HepG2 (cell line): ENCODE measurements at regions not wholly inside any gene's neighbourhood (a gene's known extent, or its start where the extent isn't known, plus 50 kb on each side); places are given as distances from the start of the nearest gene placed in this dataset.

Source experiments
- ATAC-seq: fragments of 200-7000 bp; cut with Tn5 transposase; 3 replicates; pipeline ENCODE4 v1.9.1; 2020; ENCODE audit warnings: mild to moderate bottlenecking, moderate library complexity
- BruUV-seq: library from RNA; stranded (reverse); fragments of 400-500 nt; replicated peaks from 2 replicates; lab custom pipeline; 2021; lab: Mats Ljungman, UMichigan
- CTCF ChIA-PET: fragments of 300-600 bp; formaldehyde crosslinking; extraction: SDS; loops from one replicate; lab custom pipeline; 2021; ENCODE audit warnings: low total read pairs, inconsistent platforms, low intra/inter-chr PET ratio; lab: Yijun Ruan, JAX
- POLR2A ChIA-PET: fragments of 350-600 bp; sonication (Branson Sonifier 250); formaldehyde crosslinking; loops from one replicate; lab custom pipeline; 2020; ENCODE audit warnings: antibody characterized with exemption, inconsistent platforms; lab: Yijun Ruan, JAX
- DNase-seq: peaks from one replicate; pipeline ENCODE4 v3.0.0-alpha.2; 2015; ENCODE audit warnings: low spot score
- FAIRE-seq: peaks from 3 replicates; lab custom pipeline; 2011; peaks lifted over from hg19 to GRCh38; lab: Jason Lieb, UNC
- H2AFZ ChIP-seq: one replicate; pipeline ENCODE4 v1.6.1; 2011; ENCODE audit warnings: low read length, inconsistent platforms
- H3K27ac ChIP-seq: fragments of 300-600 bp; 3 replicates; pipeline ENCODE4 v1.8.0; 2011; ENCODE audit warnings: mixed run types, mild to moderate bottlenecking, mixed read lengths, low read length, inconsistent platforms; ENCODE audit not compliant: insufficient read depth; ENCODE audit errors: extremely low read length
- H3K27me3 ChIP-seq, 2 experiments: fragments of 200-600 bp in 1 of 2; 2 replicates in 1 of 2; 3 replicates in 1 of 2; pipeline versions ENCODE4 v1.6.0 to v1.8.0; 2011; ENCODE audit warnings: low read length in 2 of 2, mild to moderate bottlenecking in 2 of 2, moderate library complexity in 2 of 2, inconsistent platforms in 1 of 2; ENCODE audit not compliant: insufficient read depth in 2 of 2, control insufficient read depth in 1 of 2
- H3K36me3 ChIP-seq, 2 experiments: fragments of 200-600 bp in 1 of 2; replicated peaks in 1 of 2; 2 replicates in 1 of 2; 3 replicates in 1 of 2; pipeline versions ENCODE4 v1.5.1 to v1.8.0; 2011; ENCODE audit warnings: low read length in 2 of 2, inconsistent platforms in 1 of 2; ENCODE audit not compliant: insufficient read depth in 2 of 2, control insufficient read depth in 1 of 2
- H3K4me1 ChIP-seq: 2 replicates; pipeline ENCODE4 v1.5.1; 2012; ENCODE audit warnings: low read length, inconsistent platforms; ENCODE audit not compliant: insufficient read depth
- H3K4me2 ChIP-seq: 2 replicates; pipeline ENCODE4 v1.6.0; 2011; ENCODE audit warnings: low read depth, low read length, inconsistent platforms
- H3K4me3 ChIP-seq, 3 experiments: fragments of 200-600 bp in 1 of 3; sonication (generic), shearing (Covaris generic) in 1 of 3; replicated peaks in 1 of 3; 2 replicates each; pipeline ENCODE4 v1.5.1; 2011 to 2016; ENCODE audit warnings: low read length in 3 of 3, inconsistent platforms in 2 of 3, low read depth in 2 of 3, mild to moderate bottlenecking in 2 of 3, control low read depth in 1 of 3, mixed read lengths in 1 of 3; ENCODE audit not compliant: insufficient read depth in 1 of 3
- H3K79me2 ChIP-seq: one replicate; pipeline ENCODE4 v1.6.1; 2011; ENCODE audit warnings: low read length, inconsistent platforms; ENCODE audit not compliant: insufficient read depth
- H3K9ac ChIP-seq: 2 replicates; pipeline ENCODE4 v1.6.0; 2011; ENCODE audit warnings: mild to moderate bottlenecking, low read depth, low read length, inconsistent platforms; ENCODE audit not compliant: insufficient read depth
- H3K9me3 ChIP-seq: 2 replicates; pipeline ENCODE4 v1.5.1; 2012; ENCODE audit warnings: mild to moderate bottlenecking, low read length
- H4K20me1 ChIP-seq: 2 replicates; pipeline ENCODE4 v1.6.0; 2011; ENCODE audit warnings: inconsistent platforms, mild to moderate bottlenecking, low read length, moderate library complexity; ENCODE audit not compliant: insufficient read depth
- HNF4A ChIP-seq: sonication (generic); formaldehyde crosslinking; IDR thresholded peaks from 2 replicates; pipeline ENCODE4 v1.4.0; 2020; ENCODE audit warnings: missing genetic modification reagents
- RXRA ChIP-seq: sonication (generic); formaldehyde crosslinking; IDR thresholded peaks from 2 replicates; pipeline ENCODE4 v1.5.1; 2020; ENCODE audit warnings: missing genetic modification reagents
- SOX6 ChIP-seq, 2 experiments: fragments of 450-650 bp in 1 of 2; sonication (generic) in 1 of 2; formaldehyde crosslinking in 1 of 2; IDR thresholded peaks; 2 replicates each; pipeline versions ENCODE4 v1.4.0 to v1.6.1; 2017 to 2020; ENCODE audit warnings: antibody characterized with exemption in 1 of 2, mild to moderate bottlenecking in 1 of 2, missing genetic modification reagents in 1 of 2
- TCF7 ChIP-seq: sonication (generic); IDR thresholded peaks from 2 replicates; pipeline ENCODE4 v1.6.1; 2016; ENCODE audit warnings: antibody characterized with exemption, low read depth
- ZNF570 ChIP-seq: sonication (generic); formaldehyde crosslinking; IDR thresholded peaks from 2 replicates; pipeline ENCODE4 v1.4.0; 2020; ENCODE audit warnings: mild to moderate bottlenecking, missing genetic modification reagents, borderline replicate concordance
- ZNF577 ChIP-seq: sonication (generic); formaldehyde crosslinking; IDR thresholded peaks from 2 replicates; pipeline ENCODE4 v1.4.0; 2020; ENCODE audit warnings: mild to moderate bottlenecking, low read depth, missing genetic modification reagents, borderline replicate concordance
- ZNF841 ChIP-seq: sonication (generic); formaldehyde crosslinking; IDR thresholded peaks from 2 replicates; pipeline ENCODE4 v1.8.1; 2023; ENCODE audit warnings: missing genetic modification reagents, borderline replicate concordance
- ZSCAN25 ChIP-seq: sonication (generic); formaldehyde crosslinking; IDR thresholded peaks from 2 replicates; pipeline ENCODE4 v1.8.0; 2022; ENCODE audit warnings: mild to moderate bottlenecking, missing genetic modification reagents
- WGBS: methylation state at CpG from one replicate; pipeline ENCODE4 v1.1.6; 2017; ENCODE audit warnings: low lambda C conversion rate; 5-methylcytosine and 5-hydroxymethylcytosine counted together
- in situ Hi-C: cut with HindIII; loops from 2 replicates; pipeline ENCODE4 v1.10.0; 2017; ENCODE audit warnings: low pct_unique_long_range_greater_than_20kb; ENCODE audit not compliant: extremely low pct_ligation_motif_present
- intact Hi-C: fragments of 100-400 bp; cut with micrococcal nuclease; formaldehyde crosslinking; loops from one replicate; pipeline ENCODE4 v1.10.0; 2022; ENCODE audit not compliant: unreplicated experiment
- TF ChIP-seq, protein P1 (sequence below): IDR thresholded peaks from 2 replicates; pipeline ENCODE4 v1.4.0; 2020; ENCODE audit warnings: mild to moderate bottlenecking, missing genetic modification reagents
- TF ChIP-seq, protein P2 (sequence below), 2 experiments: sonication (generic) in 1 of 2; formaldehyde crosslinking in 1 of 2; IDR thresholded peaks; 2 replicates each; pipeline versions ENCODE4 v1.4.0 to v1.6.1; 2018 to 2020; ENCODE audit warnings: missing genetic modification reagents in 2 of 2, borderline replicate concordance in 1 of 2, low read depth in 1 of 2, mild to moderate bottlenecking in 1 of 2, missing biosample characterization in 1 of 2

DNA sequence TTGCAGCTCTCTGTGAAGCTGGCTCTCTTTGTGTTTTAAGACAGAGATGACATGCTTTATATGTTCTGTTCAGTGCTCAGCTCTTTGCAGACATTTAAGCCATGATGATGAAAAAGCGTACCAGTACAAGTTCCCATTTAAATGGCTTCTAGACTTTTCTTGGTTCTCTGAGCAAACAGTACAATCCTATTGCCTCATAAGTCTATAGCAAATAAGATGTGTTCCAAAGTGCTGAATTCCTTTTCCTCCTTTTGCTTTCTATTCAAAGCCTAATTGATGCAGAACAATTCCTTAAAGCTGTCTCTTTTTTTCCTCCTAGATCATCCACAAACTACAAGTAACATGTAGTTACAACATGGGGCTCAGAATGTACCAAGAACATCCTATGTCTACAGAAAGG is 168.8 kb upstream of the SPATS2L start:
- FAIRE-seq (no peak), ATAC-seq (no peak), DNase-seq (no peak)
- H3K36me3 ChIP-seq: no peaks in the 10 kb centered on the region
- POLR2A ChIA-PET: no interaction called here
- in situ Hi-C loops (no loop called here), intact Hi-C loops (no loop called here)
- CTCF ChIA-PET: no interaction called here
- no peaks in the 10 kb centered on the region for H3K79me2 ChIP-seq
- WGBS: 22% methylated on average over 1 of the region's 1 CpG
- no peak for TF ChIP-seq TCF7
- TF ChIP-seq HNF4A (CRISPR knock-in tag): 0 out of 2 replicates have a peak, but pooled peaks have one; percentile 11
- H3K9me3 ChIP-seq: peaks cover 9% of the 10 kb centered on the region; the same call in 1 of the 2 replicates
- H3K27me3 ChIP-seq: no peaks in the 10 kb centered on the region
- peaks cover 12% of the 10 kb centered on the region for H3K4me1 ChIP-seq
- H3K4me2 ChIP-seq: no peak overlapping the region
- no TSS peak for BruUV-seq
- no peak overlapping the region for H3K4me3 ChIP-seq
- no peak overlapping the region for H3K27ac ChIP-seq
- H3K9ac ChIP-seq: no peak overlapping the region
- no peaks in the 10 kb centered on the region for H4K20me1 ChIP-seq
- no peak overlapping the region for H2AFZ ChIP-seq

DNA sequence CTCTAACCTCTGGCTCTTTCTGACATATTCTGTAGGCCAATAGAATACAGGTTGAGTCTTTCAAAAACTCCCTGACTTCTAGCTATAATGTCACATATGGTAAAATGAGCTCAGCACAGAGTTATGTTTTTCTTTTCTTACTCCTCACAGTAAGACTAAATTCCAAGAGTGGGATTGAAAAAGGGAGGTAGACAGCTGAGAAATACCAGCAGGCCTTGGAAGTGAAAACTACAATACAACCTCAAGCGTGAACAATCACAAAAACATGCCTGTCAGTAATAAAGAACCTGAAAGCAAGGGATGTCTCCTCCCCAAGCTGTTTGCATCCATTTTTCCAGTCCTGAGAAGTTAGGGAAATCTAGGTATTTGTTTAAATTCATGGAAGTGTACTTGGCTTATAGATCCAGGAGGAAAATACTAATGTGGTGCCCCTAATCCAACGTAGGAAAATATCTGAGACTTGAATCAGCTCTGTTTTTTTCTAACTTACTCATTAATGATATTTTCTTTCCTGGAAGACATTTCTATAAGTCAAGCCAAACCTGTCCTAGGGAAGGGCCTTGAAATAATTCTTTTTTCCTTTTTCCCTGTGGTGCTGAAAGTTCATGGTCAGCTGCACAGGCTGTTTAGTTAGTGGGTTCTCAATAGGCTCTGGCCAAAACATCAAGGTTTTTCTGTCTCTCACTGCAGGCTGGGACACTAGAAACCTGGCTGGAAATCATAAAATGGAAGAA is 167.9 kb upstream of the SPATS2L start:
- no peak overlapping the region for H2AFZ ChIP-seq
- POLR2A ChIA-PET: no interaction called here
- H3K9me3 ChIP-seq: peaks cover 9% of the 10 kb centered on the region; the same call in 1 of the 2 replicates
- no peaks in the 10 kb centered on the region for H3K27me3 ChIP-seq
- no peaks in the 10 kb centered on the region for H3K79me2 ChIP-seq
- no peaks in the 10 kb centered on the region for H4K20me1 ChIP-seq
- WGBS: 46% methylated on average over 2 of the region's 2 CpGs
- in situ Hi-C loops (no loop called here), intact Hi-C loops (no loop called here)
- H3K9ac ChIP-seq: no peak overlapping the region
- no TSS peak for BruUV-seq
- H3K4me3 ChIP-seq: no peak overlapping the region
- ATAC-seq: peak; percentile 36; the same call in 2 of the 3 replicates
- FAIRE-seq: no peak
- no peak overlapping the region for H3K4me2 ChIP-seq
- H3K4me1 ChIP-seq: peaks cover 12% of the 10 kb centered on the region
- H3K36me3 ChIP-seq: no peaks in the 10 kb centered on the region
- DNase-seq: no peak
- H3K27ac ChIP-seq: no peak overlapping the region
- CTCF ChIA-PET: no interaction called here
- no peak for TF ChIP-seq SOX6 (IDR thresholded peaks at IDR 0.05)
- TF ChIP-seq SOX6 (CRISPR knock-in tag; IDR thresholded peaks at IDR 0.05): no peak
- TF ChIP-seq, protein P1, sequence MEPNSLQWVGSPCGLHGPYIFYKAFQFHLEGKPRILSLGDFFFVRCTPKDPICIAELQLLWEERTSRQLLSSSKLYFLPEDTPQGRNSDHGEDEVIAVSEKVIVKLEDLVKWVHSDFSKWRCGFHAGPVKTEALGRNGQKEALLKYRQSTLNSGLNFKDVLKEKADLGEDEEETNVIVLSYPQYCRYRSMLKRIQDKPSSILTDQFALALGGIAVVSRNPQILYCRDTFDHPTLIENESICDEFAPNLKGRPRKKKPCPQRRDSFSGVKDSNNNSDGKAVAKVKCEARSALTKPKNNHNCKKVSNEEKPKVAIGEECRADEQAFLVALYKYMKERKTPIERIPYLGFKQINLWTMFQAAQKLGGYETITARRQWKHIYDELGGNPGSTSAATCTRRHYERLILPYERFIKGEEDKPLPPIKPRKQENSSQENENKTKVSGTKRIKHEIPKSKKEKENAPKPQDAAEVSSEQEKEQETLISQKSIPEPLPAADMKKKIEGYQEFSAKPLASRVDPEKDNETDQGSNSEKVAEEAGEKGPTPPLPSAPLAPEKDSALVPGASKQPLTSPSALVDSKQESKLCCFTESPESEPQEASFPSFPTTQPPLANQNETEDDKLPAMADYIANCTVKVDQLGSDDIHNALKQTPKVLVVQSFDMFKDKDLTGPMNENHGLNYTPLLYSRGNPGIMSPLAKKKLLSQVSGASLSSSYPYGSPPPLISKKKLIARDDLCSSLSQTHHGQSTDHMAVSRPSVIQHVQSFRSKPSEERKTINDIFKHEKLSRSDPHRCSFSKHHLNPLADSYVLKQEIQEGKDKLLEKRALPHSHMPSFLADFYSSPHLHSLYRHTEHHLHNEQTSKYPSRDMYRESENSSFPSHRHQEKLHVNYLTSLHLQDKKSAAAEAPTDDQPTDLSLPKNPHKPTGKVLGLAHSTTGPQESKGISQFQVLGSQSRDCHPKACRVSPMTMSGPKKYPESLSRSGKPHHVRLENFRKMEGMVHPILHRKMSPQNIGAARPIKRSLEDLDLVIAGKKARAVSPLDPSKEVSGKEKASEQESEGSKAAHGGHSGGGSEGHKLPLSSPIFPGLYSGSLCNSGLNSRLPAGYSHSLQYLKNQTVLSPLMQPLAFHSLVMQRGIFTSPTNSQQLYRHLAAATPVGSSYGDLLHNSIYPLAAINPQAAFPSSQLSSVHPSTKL (CRISPR knock-in tag): 0 out of 2 replicates have a peak, but pooled peaks have one; percentile 10
- TF ChIP-seq ZSCAN25 (CRISPR knock-in tag): no peak
- TF ChIP-seq RXRA (CRISPR knock-in tag): no peak
- TF ChIP-seq ZNF570 (CRISPR knock-in tag): no peak
- no peak for TF ChIP-seq ZNF841 (CRISPR knock-in tag)
- TF ChIP-seq, protein P2, sequence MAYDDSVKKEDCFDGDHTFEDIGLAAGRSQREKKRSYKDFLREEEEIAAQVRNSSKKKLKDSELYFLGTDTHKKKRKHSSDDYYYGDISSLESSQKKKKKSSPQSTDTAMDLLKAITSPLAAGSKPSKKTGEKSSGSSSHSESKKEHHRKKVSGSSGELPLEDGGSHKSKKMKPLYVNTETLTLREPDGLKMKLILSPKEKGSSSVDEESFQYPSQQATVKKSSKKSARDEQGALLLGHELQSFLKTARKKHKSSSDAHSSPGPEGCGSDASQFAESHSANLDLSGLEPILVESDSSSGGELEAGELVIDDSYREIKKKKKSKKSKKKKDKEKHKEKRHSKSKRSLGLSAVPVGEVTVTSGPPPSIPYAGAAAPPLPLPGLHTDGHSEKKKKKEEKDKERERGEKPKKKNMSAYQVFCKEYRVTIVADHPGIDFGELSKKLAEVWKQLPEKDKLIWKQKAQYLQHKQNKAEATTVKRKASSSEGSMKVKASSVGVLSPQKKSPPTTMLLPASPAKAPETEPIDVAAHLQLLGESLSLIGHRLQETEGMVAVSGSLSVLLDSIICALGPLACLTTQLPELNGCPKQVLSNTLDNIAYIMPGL (CRISPR knock-in tag; IDR thresholded peaks at IDR 0.05; ENCODE audit: borderline replicate concordance in 1 of 2, low read depth in 1 of 2): no peak
- no peak for TF ChIP-seq ZNF577
